Activated CD4-positive, alpha-beta memory T cell treated with anti-CD3 and anti-CD28 coated beads for 36 hours (primary cell): ENCODE measurements at regions not wholly inside any gene's neighbourhood (a gene's known extent, or its start where the extent isn't known, plus 50 kb on each side); places are given as distances from the start of the nearest gene placed in this dataset.

Experiments
- CTCF ChIA-PET: fragments of 350-600 bp; sonication (Branson Sonifier 250); formaldehyde crosslinking; loops from one replicate; lab custom pipeline; 2021; ENCODE audit warnings: antibody characterized with exemption, inconsistent platforms; lab: Charles Lee
- POLR2A ChIA-PET: fragments of 350-600 bp; sonication (Branson Sonifier 250); formaldehyde crosslinking; loops from one replicate; lab custom pipeline; 2021; ENCODE audit warnings: antibody characterized with exemption; lab: Charles Lee
- DNase-seq: peaks from one replicate; pipeline ENCODE4 v3.0.0-alpha.2; 2020
- H3K27ac Mint-ChIP-seq: one replicate; pipeline ENCODE4 v1.8.0; 2021; ENCODE audit warnings: mixed read lengths
- H3K27me3 Mint-ChIP-seq: one replicate; pipeline ENCODE4 v1.8.0; 2021; ENCODE audit warnings: mixed read lengths
- H3K36me3 Mint-ChIP-seq: one replicate; pipeline ENCODE4 v1.8.0; 2021; ENCODE audit warnings: mixed read lengths
- H3K4me1 Mint-ChIP-seq: one replicate; pipeline ENCODE4 v1.8.0; 2021; ENCODE audit warnings: low read depth, mixed read lengths
- H3K4me3 Mint-ChIP-seq: one replicate; pipeline ENCODE4 v1.8.0; 2021; ENCODE audit warnings: mild to moderate bottlenecking, mixed read lengths
- H3K9me3 Mint-ChIP-seq: one replicate; pipeline ENCODE4 v1.8.0; 2021; ENCODE audit warnings: mixed read lengths
- intact Hi-C: fragments of 100-400 bp; cut with micrococcal nuclease; formaldehyde crosslinking; loops from one replicate; pipeline ENCODE4 v1.15.1; 2023

- Mint-ChIP-seq H3K9me3 (peaks cover 10% of the 10 kb centered on the region), H3K4me1 (no peaks in the 10 kb centered on the region), H3K36me3 (no peaks in the 10 kb centered on the region), H3K27me3 (no peaks in the 10 kb centered on the region), H3K27ac (no peak overlapping the region), H3K4me3 (no peak overlapping the region)
- intact Hi-C loops = no loop called here
- ChIA-PET CTCF (no interaction called here), POLR2A (no interaction called here)
- DNase-seq = no peak
Observed at GRCh38 chr4:28351102-28351501, 1490.5 kb downstream of the STIM2 start.

GRCh38 chr4:28351826-28352225 lies 1491.2 kb downstream of the STIM2 start:
- H3K27ac Mint-ChIP-seq = no peak overlapping the region

GRCh38 chr4:28354880-28355656 lies 1494.4 kb downstream of the STIM2 start:
- intact Hi-C loops = no loop called here

More at GRCh38 chr4:28351826-28352225, 1491.2 kb downstream of the STIM2 start:
- no peak overlapping the region for H3K4me3 Mint-ChIP-seq
- no peaks in the 10 kb centered on the region for H3K36me3 Mint-ChIP-seq
- DNase-seq = no peak
- H3K4me1 Mint-ChIP-seq = no peaks in the 10 kb centered on the region
- peaks cover 10% of the 10 kb centered on the region for H3K9me3 Mint-ChIP-seq
- H3K27me3 Mint-ChIP-seq = no peaks in the 10 kb centered on the region
- intact Hi-C loops = no loop called here
- ChIA-PET POLR2A (no interaction called here), CTCF (no interaction called here)

GRCh38 chr4:28357990-28358389 lies 1497.3 kb downstream of the STIM2 start:
- Mint-ChIP-seq H3K9me3 (peaks cover 15% of the 10 kb centered on the region), H3K4me3 (no peak overlapping the region), H3K27me3 (no peaks in the 10 kb centered on the region), H3K36me3 (no peaks in the 10 kb centered on the region), H3K27ac (no peak overlapping the region), H3K4me1 (no peaks in the 10 kb centered on the region)
- intact Hi-C loops = no loop called here
- POLR2A ChIA-PET = no interaction called here
- CTCF ChIA-PET = no interaction called here
- DNase-seq = no peak

More at GRCh38 chr4:28354880-28355656, 1494.4 kb downstream of the STIM2 start:
- ChIA-PET CTCF (no interaction called here), POLR2A (no interaction called here)
- no peak for DNase-seq
- no peaks in the 10 kb centered on the region for H3K4me1 Mint-ChIP-seq
- H3K4me3 Mint-ChIP-seq = no peak overlapping the region
- H3K27me3 Mint-ChIP-seq = no peaks in the 10 kb centered on the region
- peaks cover 12% of the 10 kb centered on the region for H3K9me3 Mint-ChIP-seq
- H3K27ac Mint-ChIP-seq = no peak overlapping the region
- H3K36me3 Mint-ChIP-seq = no peaks in the 10 kb centered on the region

- no peak overlapping the region for H3K4me3 Mint-ChIP-seq
- H3K36me3 Mint-ChIP-seq = no peaks in the 10 kb centered on the region
- POLR2A ChIA-PET = no interaction called here
- no peak overlapping the region for H3K27ac Mint-ChIP-seq
- CTCF ChIA-PET = no interaction called here
- intact Hi-C loops = no loop called here
- H3K27me3 Mint-ChIP-seq = no peaks in the 10 kb centered on the region
- peaks cover 14% of the 10 kb centered on the region for H3K9me3 Mint-ChIP-seq
- no peaks in the 10 kb centered on the region for H3K4me1 Mint-ChIP-seq
- DNase-seq = no peak
Observed at GRCh38 chr4:28358606-28359005, 1498.0 kb downstream of the STIM2 start.

- Mint-ChIP-seq H3K27me3 (no peaks in the 10 kb centered on the region), H3K27ac (no peak overlapping the region), H3K4me1 (no peaks in the 10 kb centered on the region), H3K36me3 (no peaks in the 10 kb centered on the region), H3K4me3 (no peak overlapping the region), H3K9me3 (peaks cover 16% of the 10 kb centered on the region)
- ChIA-PET CTCF (no interaction called here), POLR2A (no interaction called here)
- DNase-seq = no peak
- intact Hi-C loops = no loop called here
Observed at GRCh38 chr4:28360681-28361080, 1500.0 kb downstream of the STIM2 start.

- no peaks in the 10 kb centered on the region for H3K36me3 Mint-ChIP-seq
- no peaks in the 10 kb centered on the region for H3K27me3 Mint-ChIP-seq
- POLR2A ChIA-PET = no interaction called here
- no peak overlapping the region for H3K4me3 Mint-ChIP-seq
- no peak for DNase-seq
- intact Hi-C loops = no loop called here
- CTCF ChIA-PET = no interaction called here
- no peaks in the 10 kb centered on the region for H3K4me1 Mint-ChIP-seq
- no peak overlapping the region for H3K27ac Mint-ChIP-seq
- H3K9me3 Mint-ChIP-seq = peaks cover 19% of the 10 kb centered on the region
Observed at GRCh38 chr4:28362169-28362568, 1501.5 kb downstream of the STIM2 start.

- ChIA-PET POLR2A (no interaction called here), CTCF (no interaction called here)
- H3K36me3 Mint-ChIP-seq = no peaks in the 10 kb centered on the region
- H3K27ac Mint-ChIP-seq = no peak overlapping the region
- H3K27me3 Mint-ChIP-seq = no peaks in the 10 kb centered on the region
- peaks cover 19% of the 10 kb centered on the region for H3K9me3 Mint-ChIP-seq
- no peaks in the 10 kb centered on the region for H3K4me1 Mint-ChIP-seq
- H3K4me3 Mint-ChIP-seq = no peak overlapping the region
- intact Hi-C loops = no loop called here
- no peak for DNase-seq
Observed at GRCh38 chr4:28369499-28369898, 1508.9 kb downstream of the STIM2 start.

- Mint-ChIP-seq H3K9me3 (peaks cover 23% of the 10 kb centered on the region), H3K27me3 (no peaks in the 10 kb centered on the region), H3K4me3 (no peak overlapping the region), H3K27ac (no peak overlapping the region), H3K4me1 (no peaks in the 10 kb centered on the region), H3K36me3 (no peaks in the 10 kb centered on the region)
- intact Hi-C loops = no loop called here
- DNase-seq = no peak
- CTCF ChIA-PET = no interaction called here
- POLR2A ChIA-PET = no interaction called here
Observed at GRCh38 chr4:28373191-28373590, 1512.5 kb downstream of the STIM2 start.

- Mint-ChIP-seq H3K9me3 (peaks cover 23% of the 10 kb centered on the region), H3K4me3 (no peak overlapping the region), H3K36me3 (no peaks in the 10 kb centered on the region), H3K4me1 (no peaks in the 10 kb centered on the region), H3K27me3 (no peaks in the 10 kb centered on the region), H3K27ac (no peak overlapping the region)
- CTCF ChIA-PET = no interaction called here
- DNase-seq = no peak
- POLR2A ChIA-PET = no interaction called here
- intact Hi-C loops = no loop called here
Observed at GRCh38 chr4:28373601-28374000, 1513.0 kb downstream of the STIM2 start.

GRCh38 chr4:28378109-28378830 lies 1517.6 kb downstream of the STIM2 start:
- intact Hi-C loops = no loop called here
- Mint-ChIP-seq H3K27ac (no peak overlapping the region), H3K4me3 (no peak overlapping the region), H3K36me3 (no peaks in the 10 kb centered on the region), H3K9me3 (peaks cover 22% of the 10 kb centered on the region), H3K27me3 (no peaks in the 10 kb centered on the region), H3K4me1 (no peaks in the 10 kb centered on the region)
- CTCF ChIA-PET = no interaction called here
- no peak for DNase-seq
- POLR2A ChIA-PET = no interaction called here

- Mint-ChIP-seq H3K27me3 (no peaks in the 10 kb centered on the region), H3K36me3 (no peaks in the 10 kb centered on the region), H3K9me3 (peaks cover 15% of the 10 kb centered on the region), H3K4me1 (no peaks in the 10 kb centered on the region), H3K4me3 (no peak overlapping the region), H3K27ac (no peak overlapping the region)
- no peak for DNase-seq
- ChIA-PET CTCF (no interaction called here), POLR2A (no interaction called here)
- intact Hi-C loops = no loop called here
Observed at GRCh38 chr4:28385801-28386200, 1525.2 kb downstream of the STIM2 start.

GRCh38 chr4:28386776-28387175 lies 1526.1 kb downstream of the STIM2 start:
- Mint-ChIP-seq H3K36me3 (no peaks in the 10 kb centered on the region), H3K27ac (no peak overlapping the region), H3K4me1 (no peaks in the 10 kb centered on the region), H3K27me3 (no peaks in the 10 kb centered on the region), H3K4me3 (no peak overlapping the region), H3K9me3 (peaks cover 10% of the 10 kb centered on the region)
- ChIA-PET CTCF (no interaction called here), POLR2A (no interaction called here)
- DNase-seq = no peak
- intact Hi-C loops = no loop called here
